ENCODE measurements at regions not wholly inside any gene's neighbourhood (a gene's known extent, or its start where the extent isn't known, plus 50 kb on each side); places are given as distances from the start of the nearest gene placed in this dataset.
"Not testable (repeated sequence)": the region's sequence is repeated elsewhere in the genome, so short reads cannot be mapped to it uniquely, and the experiment has no call there.

- Histone ChIP-seq H3K27ac (ENCODE audit: low read depth, low read length) (no peak overlapping the region), H3K9me3 (ENCODE audit: control insufficient read depth in 3 of 3, low read length in 3 of 3) (no peaks in the 10 kb centered on the region), H3K4me3 (ENCODE audit: low read length in 3 of 3) (no peak overlapping the region), H3K4me1 (ENCODE audit: control insufficient read depth in 3 of 3, insufficient read depth in 3 of 3, low read length in 3 of 3) (no peaks in the 10 kb centered on the region), H3K36me3 (ENCODE audit: control insufficient read depth in 3 of 3, insufficient read depth in 3 of 3, low read length in 3 of 3) (no peaks in the 10 kb centered on the region), H3K9ac (ENCODE audit: low read depth in 1 of 3, low read length in 3 of 3) (no peak overlapping the region), H3K27me3 (ENCODE audit: control insufficient read depth in 3 of 3, insufficient read depth in 3 of 3, low read length in 3 of 3) (no peaks in the 10 kb centered on the region)
Observed at GRCh38 chr5:110884005-110884404, 145.2 kb downstream of the SLC25A46 start.

- H3K4me3 ChIP-seq (ENCODE audit: low read length in 3 of 3); H3K27ac ChIP-seq (ENCODE audit: low read depth, low read length); H3K36me3 ChIP-seq (ENCODE audit: control insufficient read depth in 3 of 3, insufficient read depth in 3 of 3, low read length in 3 of 3); H3K9ac ChIP-seq (ENCODE audit: low read depth in 1 of 3, low read length in 3 of 3); H3K4me1 ChIP-seq (ENCODE audit: control insufficient read depth in 3 of 3, insufficient read depth in 3 of 3, low read length in 3 of 3); H3K9me3 ChIP-seq (ENCODE audit: control insufficient read depth in 3 of 3, low read length in 3 of 3); H3K27me3 ChIP-seq (ENCODE audit: control insufficient read depth in 3 of 3, insufficient read depth in 3 of 3, low read length in 3 of 3): not testable (repeated sequence)
Observed at GRCh38 chr5:110887170-110887569, 148.4 kb downstream of the SLC25A46 start.

- H3K9ac ChIP-seq (ENCODE audit: low read depth in 1 of 3, low read length in 3 of 3); H3K9me3 ChIP-seq (ENCODE audit: control insufficient read depth in 3 of 3, low read length in 3 of 3); H3K4me1 ChIP-seq (ENCODE audit: control insufficient read depth in 3 of 3, insufficient read depth in 3 of 3, low read length in 3 of 3); H3K27me3 ChIP-seq (ENCODE audit: control insufficient read depth in 3 of 3, insufficient read depth in 3 of 3, low read length in 3 of 3); H3K36me3 ChIP-seq (ENCODE audit: control insufficient read depth in 3 of 3, insufficient read depth in 3 of 3, low read length in 3 of 3); H3K4me3 ChIP-seq (ENCODE audit: low read length in 3 of 3); H3K27ac ChIP-seq (ENCODE audit: low read depth, low read length): not testable (repeated sequence)
Observed at GRCh38 chr5:110893854-110894483, 155.2 kb downstream of the SLC25A46 start.

- H3K9me3 ChIP-seq (ENCODE audit: control insufficient read depth in 3 of 3, low read length in 3 of 3), result peaks cover 0 to 2% (median 0%) of the 10 kb centered on the region in 3 donors
- no peak overlapping the region for H3K27ac ChIP-seq (ENCODE audit: low read depth, low read length)
- no peaks in the 10 kb centered on the region for H3K4me1 ChIP-seq (ENCODE audit: control insufficient read depth in 3 of 3, insufficient read depth in 3 of 3, low read length in 3 of 3)
- no peaks in the 10 kb centered on the region for H3K27me3 ChIP-seq (ENCODE audit: control insufficient read depth in 3 of 3, insufficient read depth in 3 of 3, low read length in 3 of 3)
- no peak overlapping the region for H3K4me3 ChIP-seq (ENCODE audit: low read length in 3 of 3)
- no peaks in the 10 kb centered on the region for H3K36me3 ChIP-seq (ENCODE audit: control insufficient read depth in 3 of 3, insufficient read depth in 3 of 3, low read length in 3 of 3)
- H3K9ac ChIP-seq (ENCODE audit: low read depth in 1 of 3, low read length in 3 of 3), result no peak overlapping the region
Observed at GRCh38 chr5:110894805-110895204, 156.0 kb downstream of the SLC25A46 start.

- Histone ChIP-seq H3K9me3 (ENCODE audit: control insufficient read depth in 3 of 3, low read length in 3 of 3) (peaks cover 0 to 2% (median 0%) of the 10 kb centered on the region in 3 donors), H3K27me3 (ENCODE audit: control insufficient read depth in 3 of 3, insufficient read depth in 3 of 3, low read length in 3 of 3) (no peaks in the 10 kb centered on the region), H3K36me3 (ENCODE audit: control insufficient read depth in 3 of 3, insufficient read depth in 3 of 3, low read length in 3 of 3) (no peaks in the 10 kb centered on the region), H3K4me1 (ENCODE audit: control insufficient read depth in 3 of 3, insufficient read depth in 3 of 3, low read length in 3 of 3) (no peaks in the 10 kb centered on the region), H3K27ac (ENCODE audit: low read depth, low read length) (no peak overlapping the region), H3K4me3 (ENCODE audit: low read length in 3 of 3) (no peak overlapping the region), H3K9ac (ENCODE audit: low read depth in 1 of 3, low read length in 3 of 3) (no peak overlapping the region)
Observed at GRCh38 chr5:110896901-110897300, 158.1 kb downstream of the SLC25A46 start.

GRCh38 chr5:110899566-110900412 is 161.0 kb downstream of the SLC25A46 start:
- no peak overlapping the region for H3K9ac ChIP-seq (ENCODE audit: low read depth in 1 of 3, low read length in 3 of 3)
- peaks cover 0 to 2% (median 0%) of the 10 kb centered on the region in 3 donors for H3K9me3 ChIP-seq (ENCODE audit: control insufficient read depth in 3 of 3, low read length in 3 of 3)
- H3K27me3 ChIP-seq (ENCODE audit: control insufficient read depth in 3 of 3, insufficient read depth in 3 of 3, low read length in 3 of 3), result no peaks in the 10 kb centered on the region
- no peak overlapping the region for H3K27ac ChIP-seq (ENCODE audit: low read depth, low read length)
- no peaks in the 10 kb centered on the region for H3K4me1 ChIP-seq (ENCODE audit: control insufficient read depth in 3 of 3, insufficient read depth in 3 of 3, low read length in 3 of 3)
- H3K36me3 ChIP-seq (ENCODE audit: control insufficient read depth in 3 of 3, insufficient read depth in 3 of 3, low read length in 3 of 3), result no peaks in the 10 kb centered on the region
- no peak overlapping the region for H3K4me3 ChIP-seq (ENCODE audit: low read length in 3 of 3)

GRCh38 chr5:110900829-110901228 is 162.0 kb downstream of the SLC25A46 start:
- no peak overlapping the region for H3K9ac ChIP-seq (ENCODE audit: low read depth in 1 of 3, low read length in 3 of 3)
- H3K36me3 ChIP-seq (ENCODE audit: control insufficient read depth in 3 of 3, insufficient read depth in 3 of 3, low read length in 3 of 3), result no peaks in the 10 kb centered on the region
- H3K4me1 ChIP-seq (ENCODE audit: control insufficient read depth in 3 of 3, insufficient read depth in 3 of 3, low read length in 3 of 3), result no peaks in the 10 kb centered on the region
- H3K27ac ChIP-seq (ENCODE audit: low read depth, low read length), result no peak overlapping the region
- no peak overlapping the region for H3K4me3 ChIP-seq (ENCODE audit: low read length in 3 of 3)
- H3K27me3 ChIP-seq (ENCODE audit: control insufficient read depth in 3 of 3, insufficient read depth in 3 of 3, low read length in 3 of 3), result no peaks in the 10 kb centered on the region
- peaks cover 0 to 2% (median 0%) of the 10 kb centered on the region in 3 donors for H3K9me3 ChIP-seq (ENCODE audit: control insufficient read depth in 3 of 3, low read length in 3 of 3)

GRCh38 chr5:110903966-110904365 is 165.2 kb downstream of the SLC25A46 start:
- no peak overlapping the region for H3K27ac ChIP-seq (ENCODE audit: low read depth, low read length)
- no peak overlapping the region for H3K9ac ChIP-seq (ENCODE audit: low read depth in 1 of 3, low read length in 3 of 3)
- no peaks in the 10 kb centered on the region for H3K4me1 ChIP-seq (ENCODE audit: control insufficient read depth in 3 of 3, insufficient read depth in 3 of 3, low read length in 3 of 3)
- peaks cover 0 to 2% (median 0%) of the 10 kb centered on the region in 3 donors for H3K9me3 ChIP-seq (ENCODE audit: control insufficient read depth in 3 of 3, low read length in 3 of 3)
- no peaks in the 10 kb centered on the region for H3K36me3 ChIP-seq (ENCODE audit: control insufficient read depth in 3 of 3, insufficient read depth in 3 of 3, low read length in 3 of 3)
- no peaks in the 10 kb centered on the region for H3K27me3 ChIP-seq (ENCODE audit: control insufficient read depth in 3 of 3, insufficient read depth in 3 of 3, low read length in 3 of 3)
- no peak overlapping the region for H3K4me3 ChIP-seq (ENCODE audit: low read length in 3 of 3)

GRCh38 chr5:110908848-110909247 is 162.7 kb upstream of the TSLP start:
- H3K9ac ChIP-seq (ENCODE audit: low read depth in 1 of 3, low read length in 3 of 3), result no peak overlapping the region
- no peak overlapping the region for H3K4me3 ChIP-seq (ENCODE audit: low read length in 3 of 3)
- H3K4me1 ChIP-seq (ENCODE audit: control insufficient read depth in 3 of 3, insufficient read depth in 3 of 3, low read length in 3 of 3), result no peaks in the 10 kb centered on the region
- H3K27ac ChIP-seq (ENCODE audit: low read depth, low read length), result no peak overlapping the region
- H3K36me3 ChIP-seq (ENCODE audit: control insufficient read depth in 3 of 3, insufficient read depth in 3 of 3, low read length in 3 of 3), result no peaks in the 10 kb centered on the region
- H3K9me3 ChIP-seq (ENCODE audit: control insufficient read depth in 3 of 3, low read length in 3 of 3), result no peaks in the 10 kb centered on the region
- H3K27me3 ChIP-seq (ENCODE audit: control insufficient read depth in 3 of 3, insufficient read depth in 3 of 3, low read length in 3 of 3), result no peaks in the 10 kb centered on the region

GRCh38 chr5:110909415-110909814 is 162.1 kb upstream of the TSLP start:
- H3K9me3 ChIP-seq (ENCODE audit: control insufficient read depth in 3 of 3, low read length in 3 of 3), result no peaks in the 10 kb centered on the region
- no peak overlapping the region for H3K27ac ChIP-seq (ENCODE audit: low read depth, low read length)
- H3K9ac ChIP-seq (ENCODE audit: low read depth in 1 of 3, low read length in 3 of 3), result no peak overlapping the region
- no peak overlapping the region for H3K4me3 ChIP-seq (ENCODE audit: low read length in 3 of 3)
- no peaks in the 10 kb centered on the region for H3K27me3 ChIP-seq (ENCODE audit: control insufficient read depth in 3 of 3, insufficient read depth in 3 of 3, low read length in 3 of 3)
- no peaks in the 10 kb centered on the region for H3K4me1 ChIP-seq (ENCODE audit: control insufficient read depth in 3 of 3, insufficient read depth in 3 of 3, low read length in 3 of 3)
- no peaks in the 10 kb centered on the region for H3K36me3 ChIP-seq (ENCODE audit: control insufficient read depth in 3 of 3, insufficient read depth in 3 of 3, low read length in 3 of 3)
